ENCODE measurements at regions not wholly inside any gene's neighbourhood (a gene's known extent, or its start where the extent isn't known, plus 50 kb on each side); places are given as distances from the start of the nearest gene placed in this dataset.
A peak's percentile ranks its signal among the peaks of the same experiment; 100 is the strongest.
"Not testable (repeated sequence)": the region's sequence is repeated elsewhere in the genome, so short reads cannot be mapped to it uniquely, and the experiment has no call there.

- Histone ChIP-seq H3K36me3 (no peaks in the 10 kb centered on the region), H3K9me3 (replicated peaks) (no peaks in the 10 kb centered on the region), H3K4me3 (no peak overlapping the region), H3K4me1 (no peaks in the 10 kb centered on the region), H3K27me3 (no peaks in the 10 kb centered on the region), H3K27ac (no peak overlapping the region)
- DNase-seq: no peak
Observed at GRCh38 chr5:124504081-124504916, 242.1 kb downstream of the ZNF608 start.

- no peaks in the 10 kb centered on the region for H3K36me3 ChIP-seq
- H3K4me1 ChIP-seq: no peaks in the 10 kb centered on the region
- no peak for DNase-seq
- H3K27ac ChIP-seq: no peak overlapping the region
- no peaks in the 10 kb centered on the region for H3K27me3 ChIP-seq
- no peak overlapping the region for H3K4me3 ChIP-seq
- no peaks in the 10 kb centered on the region for H3K9me3 ChIP-seq (replicated peaks)
Observed at GRCh38 chr5:124502551-124502950, 243.9 kb downstream of the ZNF608 start.

- not testable (repeated sequence) for H3K36me3 ChIP-seq; H3K27ac ChIP-seq; H3K27me3 ChIP-seq; H3K4me1 ChIP-seq; H3K4me3 ChIP-seq; H3K9me3 ChIP-seq (replicated peaks); DNase-seq
Observed at GRCh38 chr5:124499818-124500217, 246.6 kb downstream of the ZNF608 start.

GRCh38 chr5:124496968-124497367 is 249.5 kb downstream of the ZNF608 start:
- H3K9me3 ChIP-seq (replicated peaks); H3K27ac ChIP-seq; H3K36me3 ChIP-seq; H3K4me1 ChIP-seq; H3K27me3 ChIP-seq; DNase-seq; H3K4me3 ChIP-seq: not testable (repeated sequence)

GRCh38 chr5:124494540-124495116 is 251.8 kb downstream of the ZNF608 start:
- no peak for DNase-seq
- H3K4me1 ChIP-seq: no peaks in the 10 kb centered on the region
- no peaks in the 10 kb centered on the region for H3K27me3 ChIP-seq
- no peak overlapping the region for H3K4me3 ChIP-seq
- H3K36me3 ChIP-seq: no peaks in the 10 kb centered on the region
- no peak overlapping the region for H3K27ac ChIP-seq
- H3K9me3 ChIP-seq (replicated peaks): peaks cover 8% of the 10 kb centered on the region

- no peak for DNase-seq
- Histone ChIP-seq H3K4me3 (no peak overlapping the region), H3K36me3 (no peaks in the 10 kb centered on the region), H3K27ac (no peak overlapping the region), H3K27me3 (no peaks in the 10 kb centered on the region), H3K9me3 (replicated peaks) (peaks cover 8% of the 10 kb centered on the region), H3K4me1 (no peaks in the 10 kb centered on the region)
Observed at GRCh38 chr5:124492444-124493224, 253.8 kb downstream of the ZNF608 start.

- DNase-seq; H3K27ac ChIP-seq; H3K9me3 ChIP-seq (replicated peaks); H3K27me3 ChIP-seq; H3K4me1 ChIP-seq; H3K36me3 ChIP-seq; H3K4me3 ChIP-seq: not testable (repeated sequence)
Observed at GRCh38 chr5:124490315-124490714, 256.1 kb downstream of the ZNF608 start.

- no peaks in the 10 kb centered on the region for H3K9me3 ChIP-seq (replicated peaks)
- DNase-seq: no peak
- no peak overlapping the region for H3K4me3 ChIP-seq
- H3K27me3 ChIP-seq: no peaks in the 10 kb centered on the region
- no peaks in the 10 kb centered on the region for H3K4me1 ChIP-seq
- H3K36me3 ChIP-seq: no peaks in the 10 kb centered on the region
- no peak overlapping the region for H3K27ac ChIP-seq
Observed at GRCh38 chr5:124481419-124481818, 265.0 kb downstream of the ZNF608 start.

- H3K36me3 ChIP-seq: no peaks in the 10 kb centered on the region
- no peaks in the 10 kb centered on the region for H3K4me1 ChIP-seq
- no peaks in the 10 kb centered on the region for H3K9me3 ChIP-seq (replicated peaks)
Observed at GRCh38 chr5:124480964-124481363, 265.5 kb downstream of the ZNF608 start.

GRCh38 chr5:124480022-124480421 is 266.4 kb downstream of the ZNF608 start:
- H3K27ac ChIP-seq: no peak overlapping the region
- no peaks in the 10 kb centered on the region for H3K4me1 ChIP-seq
- H3K27me3 ChIP-seq: no peaks in the 10 kb centered on the region
- no peaks in the 10 kb centered on the region for H3K36me3 ChIP-seq
- H3K4me3 ChIP-seq: no peak overlapping the region
- no peaks in the 10 kb centered on the region for H3K9me3 ChIP-seq (replicated peaks)
- DNase-seq: no peak

More at GRCh38 chr5:124480964-124481363, 265.5 kb downstream of the ZNF608 start:
- H3K27ac ChIP-seq: no peak overlapping the region
- no peak overlapping the region for H3K4me3 ChIP-seq
- no peaks in the 10 kb centered on the region for H3K27me3 ChIP-seq
- DNase-seq: no peak

- no peak for DNase-seq
- H3K9me3 ChIP-seq (replicated peaks): no peaks in the 10 kb centered on the region
- H3K4me3 ChIP-seq: no peak overlapping the region
Observed at GRCh38 chr5:124478264-124478663, 268.2 kb downstream of the ZNF608 start.

GRCh38 chr5:124477577-124477976 is 268.9 kb downstream of the ZNF608 start:
- Histone ChIP-seq H3K9me3 (replicated peaks) (no peaks in the 10 kb centered on the region), H3K27me3 (no peaks in the 10 kb centered on the region)
- DNase-seq: no peak

More at GRCh38 chr5:124478264-124478663, 268.2 kb downstream of the ZNF608 start:
- no peaks in the 10 kb centered on the region for H3K36me3 ChIP-seq
- no peak overlapping the region for H3K27ac ChIP-seq
- no peaks in the 10 kb centered on the region for H3K27me3 ChIP-seq
- peaks cover 4% of the 10 kb centered on the region for H3K4me1 ChIP-seq

GRCh38 chr5:124477062-124477461 is 269.4 kb downstream of the ZNF608 start:
- no peak overlapping the region for H3K27ac ChIP-seq
- no peaks in the 10 kb centered on the region for H3K9me3 ChIP-seq (replicated peaks)
- peaks cover 4% of the 10 kb centered on the region for H3K4me1 ChIP-seq
- H3K27me3 ChIP-seq: no peaks in the 10 kb centered on the region
- DNase-seq: no peak
- no peak overlapping the region for H3K4me3 ChIP-seq
- H3K36me3 ChIP-seq: no peaks in the 10 kb centered on the region

More at GRCh38 chr5:124477577-124477976, 268.9 kb downstream of the ZNF608 start:
- Histone ChIP-seq H3K4me1 (peaks cover 4% of the 10 kb centered on the region), H3K27ac (no peak overlapping the region), H3K4me3 (no peak overlapping the region), H3K36me3 (no peaks in the 10 kb centered on the region)

- Histone ChIP-seq H3K27ac (peak overlapping the region; percentile 12; the same call in 1 of the 2 replicates), H3K36me3 (no peaks in the 10 kb centered on the region), H3K27me3 (no peaks in the 10 kb centered on the region), H3K4me3 (no peak overlapping the region), H3K4me1 (peaks cover 4% of the 10 kb centered on the region), H3K9me3 (replicated peaks) (no peaks in the 10 kb centered on the region)
- DNase-seq: peak in 1 of 2 experiments; percentile 17
Observed at GRCh38 chr5:124474528-124475215, 271.8 kb downstream of the ZNF608 start.

Measured in SJCRH30 (cell line).